Cardiac muscle cell (in vitro differentiated cells and primary cell): ENCODE measurements at regions not wholly inside any gene's neighbourhood (a gene's known extent, or its start where the extent isn't known, plus 50 kb on each side); places are given as distances from the start of the nearest gene placed in this dataset.

Source experiments
- DNase-seq, 2 donors: peaks; one replicate each; pipeline versions ENCODE4 v3.0.0 to v3.0.0-alpha.2; 2010 to 2017; ENCODE audit warnings: low read depth in 1 of 2, low spot score in 1 of 2
- H3K27ac ChIP-seq: fragments of 200-600 bp; sonication (generic); 2 replicates; pipeline ENCODE4 v1.5.1; 2016
- H3K27me3 ChIP-seq: fragments of 200-600 bp; sonication (generic); 2 replicates; pipeline ENCODE4 v1.6.0; 2016; ENCODE audit warnings: control low read depth
- H3K36me3 ChIP-seq: fragments of 200-600 bp; sonication (generic); 2 replicates; pipeline ENCODE4 v1.5.1; 2016; ENCODE audit warnings: control low read depth
- H3K4me1 ChIP-seq: fragments of 200-600 bp; sonication (generic); 2 replicates; pipeline ENCODE4 v1.8.1; 2017; ENCODE audit warnings: low read depth, mild to moderate bottlenecking, mixed run types
- H3K4me3 ChIP-seq: fragments of 200-600 bp; sonication (generic); 2 replicates; pipeline ENCODE4 v1.5.1; 2016; ENCODE audit warnings: mild to moderate bottlenecking
- H3K9me3 ChIP-seq: fragments of 200-600 bp; sonication (generic); 2 replicates; pipeline ENCODE4 v1.5.1; 2017; ENCODE audit warnings: low read depth, mild to moderate bottlenecking, control low read depth
- CTCF ChIP-seq: IDR thresholded peaks from 2 replicates; pipeline ENCODE4 v1.5.1; 2012; ENCODE audit warnings: low read depth, mild to moderate bottlenecking, low read length

- no peak for TF ChIP-seq CTCF
- Histone ChIP-seq H3K4me3 (no peak overlapping the region), H3K9me3 (no peaks in the 10 kb centered on the region), H3K36me3 (no peaks in the 10 kb centered on the region), H3K4me1 (peaks cover 6% of the 10 kb centered on the region), H3K27ac (no peak overlapping the region), H3K27me3 (no peaks in the 10 kb centered on the region)
- no peak for DNase-seq
Observed at GRCh38 chr16:9679213-9679767, 502.9 kb downstream of the GRIN2A start.

- H3K9me3 ChIP-seq, result no peaks in the 10 kb centered on the region
- no peak overlapping the region for H3K4me3 ChIP-seq
- H3K27ac ChIP-seq, result no peak overlapping the region
- no peaks in the 10 kb centered on the region for H3K36me3 ChIP-seq
- TF ChIP-seq CTCF, result no peak
- no peaks in the 10 kb centered on the region for H3K27me3 ChIP-seq
- peak in 1 of 2 donors; percentile 6 for DNase-seq
- peaks cover 6% of the 10 kb centered on the region for H3K4me1 ChIP-seq
Observed at GRCh38 chr16:9680019-9680655, 502.1 kb downstream of the GRIN2A start.

- DNase-seq, result no peak
- Histone ChIP-seq H3K27ac (no peak overlapping the region), H3K27me3 (no peaks in the 10 kb centered on the region), H3K36me3 (no peaks in the 10 kb centered on the region), H3K9me3 (no peaks in the 10 kb centered on the region), H3K4me3 (no peak overlapping the region), H3K4me1 (peaks cover 6% of the 10 kb centered on the region)
- no peak for TF ChIP-seq CTCF
Observed at GRCh38 chr16:9680968-9681367, 501.3 kb downstream of the GRIN2A start.

- TF ChIP-seq CTCF, result no peak
- H3K4me3 ChIP-seq, result no peak overlapping the region
- peaks cover 6% of the 10 kb centered on the region for H3K4me1 ChIP-seq
- H3K27me3 ChIP-seq, result no peaks in the 10 kb centered on the region
- H3K27ac ChIP-seq, result no peak overlapping the region
- H3K36me3 ChIP-seq, result no peaks in the 10 kb centered on the region
- DNase-seq, result peak in 1 of 2 donors; percentile 5
- H3K9me3 ChIP-seq, result no peaks in the 10 kb centered on the region
Observed at GRCh38 chr16:9681508-9681907, 500.7 kb downstream of the GRIN2A start.

DNA sequence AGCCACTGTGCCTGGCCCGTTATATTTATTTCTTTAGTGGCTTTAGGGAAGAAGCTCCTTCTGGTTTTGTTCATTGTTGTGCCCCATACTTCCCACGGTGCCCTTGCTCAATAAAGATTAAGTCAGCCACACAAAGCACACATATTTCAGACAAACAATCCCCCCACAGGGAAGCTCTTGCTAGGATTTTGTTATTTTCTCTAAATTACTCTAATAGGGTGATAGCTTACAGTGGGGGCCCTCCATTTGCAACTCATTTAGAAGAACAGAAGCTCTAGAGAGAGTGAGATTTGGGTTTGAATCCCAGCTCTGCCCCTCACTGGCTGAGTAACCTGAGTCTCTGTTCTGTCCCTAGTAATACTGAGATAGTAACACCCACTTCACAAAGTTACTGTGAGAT, 499.9 kb downstream of the GRIN2A start:
- Histone ChIP-seq H3K9me3 (no peaks in the 10 kb centered on the region), H3K36me3 (no peaks in the 10 kb centered on the region), H3K4me1 (peaks cover 6% of the 10 kb centered on the region), H3K27me3 (no peaks in the 10 kb centered on the region), H3K27ac (no peak overlapping the region), H3K4me3 (no peak overlapping the region)
- no peak for DNase-seq
- no peak for TF ChIP-seq CTCF
